Neural cell (in vitro differentiated cells): ENCODE measurements at regions not wholly inside any gene's neighbourhood (a gene's known extent, or its start where the extent isn't known, plus 50 kb on each side); places are given as distances from the start of the nearest gene placed in this dataset.

Experiments
- H2AFZ ChIP-seq: fragments of 200-600, 300-800 bp; sonication (generic), shearing (Covaris generic); 2 replicates; pipeline ENCODE4 v1.6.0; 2014; ENCODE audit warnings: low read depth, mild to moderate bottlenecking, antibody characterized with exemption, low read length, moderate library complexity
- H3F3A ChIP-seq: fragments of 200-600 bp; shearing (Covaris generic); 2 replicates; pipeline ENCODE4 v1.6.1; 2016; ENCODE audit warnings: mild to moderate bottlenecking, moderate library complexity, mixed read lengths, antibody characterized with exemption, low read length; ENCODE audit not compliant: insufficient read depth, poor library complexity, severe bottlenecking
- H3K27ac ChIP-seq: fragments of 200-600, 300-800 bp; sonication (generic), shearing (Covaris generic); 2 replicates; pipeline ENCODE4 v1.5.1; 2014; ENCODE audit warnings: mild to moderate bottlenecking, low read length, moderate library complexity
- H3K27me3 ChIP-seq: fragments of 300-800, 200-600 bp; sonication (generic), shearing (Covaris generic); 2 replicates; pipeline ENCODE4 v1.6.0; 2014; ENCODE audit warnings: mild to moderate bottlenecking, low read depth, low read length, moderate library complexity; ENCODE audit not compliant: insufficient read depth
- H3K36me3 ChIP-seq: fragments of 300-800, 200-600 bp; sonication (generic), shearing (Covaris generic); 2 replicates; pipeline ENCODE4 v1.5.1; 2014; ENCODE audit warnings: mild to moderate bottlenecking, antibody characterized with exemption, low read length, moderate library complexity; ENCODE audit not compliant: insufficient read depth
- H3K4me2 ChIP-seq: fragments of 300-800, 200-600 bp; sonication (generic), shearing (Covaris generic); 2 replicates; pipeline ENCODE4 v1.6.0; 2014; ENCODE audit warnings: mild to moderate bottlenecking, low read length
- H3K4me3 ChIP-seq: fragments of 300-800, 200-600 bp; sonication (generic), shearing (Covaris generic); 2 replicates; pipeline ENCODE4 v1.5.1; 2014; ENCODE audit warnings: mild to moderate bottlenecking, low read length, moderate library complexity
- H3K79me2 ChIP-seq: fragments of 200-600 bp; shearing (Covaris generic); replicated peaks from 2 replicates; pipeline ENCODE4 v1.6.0; 2014; ENCODE audit warnings: mild to moderate bottlenecking, low read length, moderate library complexity; ENCODE audit not compliant: insufficient read depth
- H3K9ac ChIP-seq: fragments of 300-800, 200-600 bp; sonication (generic), shearing (Covaris generic); 2 replicates; pipeline ENCODE4 v1.6.1; 2016; ENCODE audit warnings: mild to moderate bottlenecking, low read length, mixed read lengths
- H3K9me2 ChIP-seq: fragments of 200-600 bp; shearing (Covaris generic); 2 replicates; pipeline ENCODE4 v1.6.1; 2016; ENCODE audit warnings: mild to moderate bottlenecking, low read length, mixed read lengths; ENCODE audit not compliant: insufficient read depth
- H3K9me3 ChIP-seq: fragments of 200-600, 300-800 bp; sonication (generic), shearing (Covaris generic); 2 replicates; pipeline ENCODE4 v1.6.1; 2016; ENCODE audit warnings: mild to moderate bottlenecking, mixed run types, low read length, moderate library complexity, mixed read lengths
- H4K20me1 ChIP-seq: fragments of 200-600 bp; shearing (Covaris generic); 2 replicates; pipeline ENCODE4 v1.6.1; 2016; ENCODE audit warnings: mild to moderate bottlenecking, mixed run types; ENCODE audit not compliant: insufficient read depth
- CTCF ChIP-seq: fragments of 450-650 bp; IDR thresholded peaks from 2 replicates; pipeline ENCODE4 v1.5.1; 2014; ENCODE audit warnings: antibody characterized with exemption, mild to moderate bottlenecking, moderate library complexity; ENCODE audit not compliant: poor library complexity, severe bottlenecking
- EP300 ChIP-seq: fragments of 450-650 bp; conservative IDR thresholded peaks from 2 replicates; pipeline ENCODE4 v1.6.1; 2014; ENCODE audit warnings: antibody characterized with exemption, mild to moderate bottlenecking, moderate library complexity; ENCODE audit not compliant: poor library complexity, severe bottlenecking
- EZH2 ChIP-seq: fragments of 200-600, 300-800 bp; shearing (Covaris generic), sonication (generic); IDR thresholded peaks from 2 replicates; pipeline ENCODE4 v1.6.1; 2014; ENCODE audit warnings: antibody characterized with exemption, low read length, borderline replicate concordance, mild to moderate bottlenecking; ENCODE audit not compliant: insufficient read depth, poor library complexity, severe bottlenecking
- MXI1 ChIP-seq: fragments of 450-650 bp; conservative IDR thresholded peaks from 2 replicates; pipeline ENCODE4 v1.6.1; 2014; ENCODE audit warnings: antibody characterized with exemption, mild to moderate bottlenecking; ENCODE audit not compliant: poor library complexity, severe bottlenecking
- POLR2AphosphoS5 ChIP-seq: IDR thresholded peaks from 2 replicates; pipeline ENCODE4 v1.6.1; 2012
- RAD21 ChIP-seq: fragments of 450-650 bp; conservative IDR thresholded peaks from 2 replicates; pipeline ENCODE4 v1.6.1; 2014; ENCODE audit warnings: antibody characterized with exemption, mild to moderate bottlenecking, moderate library complexity
- REST ChIP-seq: IDR thresholded peaks from 2 replicates; pipeline ENCODE4 v1.6.1; 2012; ENCODE audit warnings: borderline replicate concordance
- SMC3 ChIP-seq: fragments of 450-650 bp; conservative IDR thresholded peaks from 2 replicates; pipeline ENCODE4 v1.6.1; 2014; ENCODE audit warnings: antibody characterized with exemption, mild to moderate bottlenecking, moderate library complexity; ENCODE audit not compliant: poor library complexity
- TAF1 ChIP-seq: IDR thresholded peaks from 2 replicates; pipeline ENCODE4 v1.6.1; 2012; ENCODE audit warnings: low read depth

GRCh38 chr22:49334449-49334789 is 493.3 kb downstream of the BRD1 start:
- Histone ChIP-seq H3K27me3 (no peaks in the 10 kb centered on the region), H3K9me3 (no peaks in the 10 kb centered on the region), H3K9me2 (no peaks in the 10 kb centered on the region), H3F3A (no peaks in the 10 kb centered on the region), H2AFZ (no peak overlapping the region), H3K4me2 (peak overlapping the region; percentile 41), H3K4me3 (peak overlapping the region; percentile 42), H3K36me3 (no peaks in the 10 kb centered on the region), H3K79me2 (no peaks in the 10 kb centered on the region), H3K9ac (peak overlapping the region; percentile 46), H4K20me1 (no peaks in the 10 kb centered on the region), H3K27ac (peak overlapping the region; percentile 69)
- TF ChIP-seq EP300 (peak; percentile 66), SMC3 (no peak), MXI1 (no peak), RAD21 (no peak), POLR2AphosphoS5 (peak; percentile 61), EZH2 (no peak), REST (peak; percentile 54), CTCF (no peak), TAF1 (no peak)

- Histone ChIP-seq H3K27ac (no peak overlapping the region), H2AFZ (no peak overlapping the region), H3K9me3 (no peaks in the 10 kb centered on the region), H3K9me2 (no peaks in the 10 kb centered on the region), H3F3A (no peaks in the 10 kb centered on the region), H4K20me1 (no peaks in the 10 kb centered on the region), H3K36me3 (no peaks in the 10 kb centered on the region), H3K27me3 (no peaks in the 10 kb centered on the region), H3K79me2 (no peaks in the 10 kb centered on the region), H3K4me3 (no peak overlapping the region), H3K9ac (no peak overlapping the region), H3K4me2 (no peak overlapping the region)
- TF ChIP-seq CTCF (no peak), SMC3 (no peak), EP300 (no peak), EZH2 (no peak)
These were observed 494.5 kb downstream of the BRD1 start for GRCh38 chr22:49333206-49333605.
